Gastroesophageal sphincter (tissue), 4 donors: ENCODE measurements at regions not wholly inside any gene's neighbourhood (a gene's known extent, or its start where the extent isn't known, plus 50 kb on each side); places are given as distances from the start of the nearest gene placed in this dataset.

Source experiments
- ATAC-seq: fragments of 150-250 bp; one replicate; pipeline ENCODE4 v1.9.1; 2016; ENCODE audit warnings: mild to moderate bottlenecking, moderate library complexity
- H3K27ac ChIP-seq, 4 donors: fragments of 200-600 bp; sonication (generic) in 3 of 4; 1 replicate in 3 of 4; 2 replicates in 1 of 4; pipeline ENCODE4 v1.5.1; 2016 to 2019
- H3K27me3 ChIP-seq: fragments of 200-600 bp; sonication (generic); one replicate; pipeline ENCODE4 v1.5.1; 2019
- H3K36me3 ChIP-seq, 2 donors: fragments of 200-600 bp; sonication (generic); one replicate each; pipeline ENCODE4 v1.5.1; 2019; ENCODE audit warnings: control low read depth in 1 of 2
- H3K4me1 ChIP-seq, 3 donors: fragments of 200-600 bp; sonication (generic); 1 replicate in 2 of 3; 2 replicates in 1 of 3; pipeline ENCODE4 v1.5.1; 2016 to 2019; ENCODE audit warnings: control low read depth in 2 of 3
- H3K4me3 ChIP-seq, 2 donors: fragments of 200-600 bp; sonication (generic); one replicate each; pipeline ENCODE4 v1.5.1; 2019; ENCODE audit warnings: mild to moderate bottlenecking in 1 of 2, moderate library complexity in 1 of 2
- H3K9me3 ChIP-seq, 3 donors: fragments of 200-600 bp; sonication (generic); one replicate each; pipeline ENCODE4 v1.5.1; 2017 to 2019; ENCODE audit warnings: control low read depth in 2 of 3
- EP300 ChIP-seq: sonication (generic); formaldehyde crosslinking; IDR thresholded peaks from one replicate; pipeline ENCODE4 v1.6.1; 2017; ENCODE audit warnings: antibody characterized with exemption, mild to moderate bottlenecking
- POLR2A ChIP-seq, 2 donors: fragments of 450-650 bp; IDR thresholded peaks; one replicate each; pipeline ENCODE4 v1.6.1; 2017; ENCODE audit warnings: antibody characterized with exemption in 2 of 2, mild to moderate bottlenecking in 2 of 2, moderate library complexity in 1 of 2
- POLR2AphosphoS5 ChIP-seq: sonication (generic); formaldehyde crosslinking; IDR thresholded peaks from one replicate; pipeline ENCODE4 v1.6.1; 2017; ENCODE audit warnings: antibody characterized with exemption
- WGBS, 2 donors: methylation state at CpG; one replicate each; pipeline ENCODE4 v1.1.5; 2018; ENCODE audit warnings: low coverage in 1 of 2; 5-methylcytosine and 5-hydroxymethylcytosine counted together
- TF ChIP-seq, protein P1 (sequence below), 4 experiments: fragments of 200-600 bp in 2 of 4; fragments of 450-650 bp in 2 of 4; sonication (generic) in 1 of 4; IDR thresholded peaks; one replicate each; pipeline ENCODE4 v1.5.1; 2017 to 2019; ENCODE audit warnings: antibody characterized with exemption in 4 of 4, mild to moderate bottlenecking in 2 of 4, moderate library complexity in 2 of 4

DNA sequence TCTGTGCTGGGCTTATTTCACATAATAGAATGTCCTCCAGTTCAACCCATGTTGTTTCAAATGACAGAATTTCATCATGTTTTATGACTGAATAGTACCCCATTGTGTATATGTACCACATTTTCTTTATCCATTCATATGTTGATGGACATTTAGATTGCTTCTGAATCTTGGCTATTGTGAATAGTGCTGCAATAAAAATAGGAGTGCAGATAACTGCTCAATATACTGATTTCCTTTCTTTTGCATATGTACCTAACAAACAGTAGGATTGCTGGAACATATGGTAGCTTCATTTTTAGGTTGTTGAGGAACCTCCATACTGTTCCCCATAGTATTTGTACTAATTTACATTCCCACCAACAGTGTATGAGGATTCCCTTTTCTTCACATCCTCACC lies 491.1 kb downstream of the BRINP3 start:
- Histone ChIP-seq H3K27ac (no peak overlapping the region), H3K9me3 (peaks cover 0 to 1% (median 0%) of the 10 kb centered on the region in 3 donors), H3K4me3 (no peak overlapping the region), H3K27me3 (no peaks in the 10 kb centered on the region), H3K36me3 (no peaks in the 10 kb centered on the region), H3K4me1 (no peaks in the 10 kb centered on the region)
- TF ChIP-seq EP300 (no peak), POLR2A (IDR thresholded peaks at IDR 0.05) (no peak), POLR2AphosphoS5 (no peak)
- TF ChIP-seq, protein P1, sequence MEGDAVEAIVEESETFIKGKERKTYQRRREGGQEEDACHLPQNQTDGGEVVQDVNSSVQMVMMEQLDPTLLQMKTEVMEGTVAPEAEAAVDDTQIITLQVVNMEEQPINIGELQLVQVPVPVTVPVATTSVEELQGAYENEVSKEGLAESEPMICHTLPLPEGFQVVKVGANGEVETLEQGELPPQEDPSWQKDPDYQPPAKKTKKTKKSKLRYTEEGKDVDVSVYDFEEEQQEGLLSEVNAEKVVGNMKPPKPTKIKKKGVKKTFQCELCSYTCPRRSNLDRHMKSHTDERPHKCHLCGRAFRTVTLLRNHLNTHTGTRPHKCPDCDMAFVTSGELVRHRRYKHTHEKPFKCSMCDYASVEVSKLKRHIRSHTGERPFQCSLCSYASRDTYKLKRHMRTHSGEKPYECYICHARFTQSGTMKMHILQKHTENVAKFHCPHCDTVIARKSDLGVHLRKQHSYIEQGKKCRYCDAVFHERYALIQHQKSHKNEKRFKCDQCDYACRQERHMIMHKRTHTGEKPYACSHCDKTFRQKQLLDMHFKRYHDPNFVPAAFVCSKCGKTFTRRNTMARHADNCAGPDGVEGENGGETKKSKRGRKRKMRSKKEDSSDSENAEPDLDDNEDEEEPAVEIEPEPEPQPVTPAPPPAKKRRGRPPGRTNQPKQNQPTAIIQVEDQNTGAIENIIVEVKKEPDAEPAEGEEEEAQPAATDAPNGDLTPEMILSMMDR (IDR thresholded peaks at IDR 0.05), result no peak
- ATAC-seq, result no peak

DNA sequence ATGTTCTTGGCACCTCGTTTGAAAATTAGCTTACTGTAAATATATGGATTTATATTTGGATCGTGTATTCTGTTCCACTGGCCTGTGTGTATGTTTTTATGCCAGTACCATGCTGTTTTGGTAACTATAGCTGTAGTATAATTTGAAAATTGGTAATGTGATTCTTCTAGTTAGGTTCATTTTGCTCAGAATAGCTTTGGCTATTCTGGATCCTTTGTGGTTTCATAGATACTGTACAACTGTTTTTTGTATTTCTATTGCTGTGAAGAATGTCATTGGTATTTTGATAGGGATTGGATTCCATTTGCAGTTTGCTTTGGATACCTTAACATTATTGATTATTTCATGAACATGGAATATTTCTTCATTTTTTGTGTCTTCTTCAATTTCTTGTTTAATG lies 490.2 kb downstream of the BRINP3 start:
- Histone ChIP-seq H3K4me1 (no peaks in the 10 kb centered on the region), H3K27ac (no peak overlapping the region), H3K27me3 (no peaks in the 10 kb centered on the region), H3K36me3 (no peaks in the 10 kb centered on the region), H3K4me3 (no peak overlapping the region), H3K9me3 (peaks cover 0 to 9% (median 0%) of the 10 kb centered on the region in 3 donors)
- TF ChIP-seq EP300 (no peak), POLR2AphosphoS5 (no peak), POLR2A (IDR thresholded peaks at IDR 0.05) (no peak)
- TF ChIP-seq, protein P1 (IDR thresholded peaks at IDR 0.05), result no peak
- 71 to 91% methylated on average over 2 of the region's 2 CpGs for WGBS, 2 donors
- no peak for ATAC-seq

DNA sequence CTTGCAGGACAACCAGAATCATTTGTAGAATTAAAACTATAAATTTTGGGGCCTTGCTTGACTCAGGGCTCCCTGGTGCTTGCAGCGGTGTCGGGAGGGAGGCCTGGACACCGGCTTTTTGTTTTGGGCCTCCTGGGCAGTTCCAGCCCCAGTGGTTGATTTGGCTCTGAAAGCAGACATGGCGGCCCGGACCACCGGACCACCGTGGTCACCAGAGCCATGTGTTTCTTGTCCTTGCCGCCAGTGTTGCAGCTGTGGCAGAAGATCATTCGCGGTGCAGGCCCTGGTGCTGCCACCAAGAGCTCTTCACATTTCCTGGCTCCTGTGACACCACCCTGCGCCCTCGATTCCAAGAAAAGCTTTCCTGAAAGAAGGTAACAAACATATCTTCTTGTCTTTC lies 484.8 kb downstream of the BRINP3 start:
- Histone ChIP-seq H3K27ac (no peak overlapping the region), H3K4me1 (no peaks in the 10 kb centered on the region), H3K4me3 (no peak overlapping the region), H3K36me3 (no peaks in the 10 kb centered on the region), H3K27me3 (no peaks in the 10 kb centered on the region), H3K9me3 (peaks cover 0 to 16% (median 0%) of the 10 kb centered on the region in 3 donors)
- 84 to 100% methylated on average over 5 to 12 of the region's 12 CpGs for WGBS, 2 donors
- TF ChIP-seq EP300, result no peak
- no peak for TF ChIP-seq POLR2AphosphoS5
- no peak for TF ChIP-seq POLR2A (IDR thresholded peaks at IDR 0.05)
- TF ChIP-seq, protein P1 (IDR thresholded peaks at IDR 0.05), result no peak
- no peak for ATAC-seq

DNA sequence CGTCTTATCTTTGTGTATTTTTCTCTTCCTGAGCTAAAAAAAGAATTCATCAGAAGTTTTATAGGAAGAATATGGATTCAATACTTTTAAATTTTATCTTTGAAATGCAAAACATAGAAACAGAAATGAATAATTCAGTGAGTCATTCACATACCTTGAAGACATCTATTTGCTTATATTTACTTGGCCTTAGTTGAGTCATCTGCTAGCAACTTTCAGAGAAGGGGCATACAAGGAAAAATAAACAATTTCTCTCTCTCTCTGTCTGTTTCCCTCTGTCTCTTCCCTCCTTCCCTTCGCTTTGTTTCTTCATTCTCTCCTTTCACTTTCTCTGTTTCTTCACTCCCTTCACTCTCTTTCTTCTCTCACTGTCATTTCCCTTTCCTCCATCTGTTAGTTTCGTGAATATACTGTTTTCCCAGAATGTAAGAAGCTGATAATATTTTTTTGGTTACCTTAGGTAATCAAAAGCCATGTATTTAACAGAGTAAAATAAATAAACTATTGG lies 477.2 kb downstream of the BRINP3 start:
- TF ChIP-seq EP300 (no peak), POLR2AphosphoS5 (no peak), POLR2A (IDR thresholded peaks at IDR 0.05) (no peak)
- TF ChIP-seq, protein P1 (IDR thresholded peaks at IDR 0.05), result no peak
- 68 to 84% methylated on average over 3 of the region's 3 CpGs for WGBS, 2 donors
- no peaks in the 10 kb centered on the region for H3K27me3 ChIP-seq

DNA sequence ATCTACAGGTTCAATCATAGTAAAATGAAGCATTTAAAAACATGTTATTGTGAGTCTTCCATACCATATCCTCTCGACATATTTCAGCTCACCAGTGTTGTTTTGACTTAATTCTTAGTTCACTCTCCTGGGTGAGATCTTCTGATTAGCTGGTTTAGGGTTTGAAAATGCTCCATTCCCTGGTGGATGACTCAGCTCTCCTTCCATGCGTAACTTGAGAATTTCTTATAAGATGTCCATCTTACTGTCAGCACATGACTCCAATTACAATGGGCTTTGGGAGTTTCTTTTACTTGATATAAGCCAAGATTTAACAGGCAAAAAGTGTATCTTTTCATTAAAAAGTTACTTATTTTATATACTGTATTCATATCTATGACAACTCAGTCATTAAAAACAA lies 476.5 kb downstream of the BRINP3 start:
- Histone ChIP-seq H3K9me3 (no peaks in the 10 kb centered on the region), H3K4me3 (no peak overlapping the region), H3K36me3 (no peaks in the 10 kb centered on the region), H3K4me1 (no peaks in the 10 kb centered on the region), H3K27me3 (no peaks in the 10 kb centered on the region), H3K27ac (no peak overlapping the region)
- 87 to 93% methylated on average over 2 of the region's 2 CpGs for WGBS, 2 donors
- ATAC-seq, result no peak
- TF ChIP-seq, protein P1 (IDR thresholded peaks at IDR 0.05), result no peak
- TF ChIP-seq POLR2AphosphoS5 (no peak), EP300 (no peak), POLR2A (IDR thresholded peaks at IDR 0.05) (no peak)

More for the DNA sequence above, 477.2 kb downstream of the BRINP3 start:
- ATAC-seq, result no peak
- H3K36me3 ChIP-seq, result no peaks in the 10 kb centered on the region
- H3K4me1 ChIP-seq, result no peaks in the 10 kb centered on the region
- no peak overlapping the region for H3K27ac ChIP-seq
- no peak overlapping the region for H3K4me3 ChIP-seq
- no peaks in the 10 kb centered on the region for H3K9me3 ChIP-seq
